HCT116 (cell line): ENCODE measurements at regions not wholly inside any gene's neighbourhood (a gene's known extent, or its start where the extent isn't known, plus 50 kb on each side); places are given as distances from the start of the nearest gene placed in this dataset.
A peak's percentile ranks its signal among the peaks of the same experiment; 100 is the strongest.

Experiments
- ATAC-seq: fragments of 200-7000 bp; cut with Tn5 transposase; 2 replicates; pipeline ENCODE4 v1.9.1; 2020; ENCODE audit warnings: mild to moderate bottlenecking, moderate library complexity
- BruUV-seq: library from RNA; stranded (reverse); fragments of 400-500 nt; replicated peaks from 2 replicates; lab custom pipeline; 2021; lab: Mats Ljungman, UMichigan
- CTCF ChIA-PET: fragments of 300-600 bp; sonication (Branson Sonifier 250); formaldehyde crosslinking; loops from one replicate; lab custom pipeline; 2021; ENCODE audit warnings: antibody characterized with exemption; lab: Charles Lee
- POLR2A ChIA-PET: fragments of 300-600, 350-600 bp; sonication (Branson Sonifier 250); formaldehyde crosslinking; loops from one replicate; lab custom pipeline; 2021; ENCODE audit warnings: antibody characterized with exemption; lab: Charles Lee
- RAD21 ChIA-PET, 2 experiments: fragments of 300-600 bp; sonication (Branson Sonifier 250); formaldehyde crosslinking; loops; one replicate each; lab custom pipeline; 2023; ENCODE audit warnings: low total read pairs in 2 of 2; ENCODE audit not compliant: uncharacterized antibody in 2 of 2, unreplicated experiment in 2 of 2, low non-redundant PET in 1 of 2; lab: Charles Lee
- DNase-seq: peaks from one replicate; pipeline ENCODE4 v3.0.0-alpha.2; 2010; ENCODE audit warnings: low read depth, low spot score
- H2AFZ ChIP-seq: fragments of 200-600 bp; shearing (Covaris generic), sonication (generic); 2 replicates; pipeline ENCODE4 v1.6.1; 2017; ENCODE audit warnings: low read depth, mixed run types, mixed read lengths, antibody characterized with exemption, low read length; ENCODE audit not compliant: poor library complexity, severe bottlenecking
- H3K27ac ChIP-seq: 2 replicates; pipeline ENCODE4 v1.5.1; 2012; ENCODE audit warnings: low read depth, low read length
- H3K27me3 ChIP-seq: fragments of 200-600 bp; sonication (generic); 2 replicates; pipeline ENCODE4 v1.6.1; 2016; ENCODE audit warnings: mixed run types, low read length, mixed read lengths; ENCODE audit not compliant: insufficient read depth
- H3K36me3 ChIP-seq, 2 experiments: fragments of 200-500 bp in 1 of 2; fragments of 200-600 bp in 1 of 2; sonication (Bioruptor generic) in 1 of 2; sonication (generic) in 1 of 2; 2 replicates each; pipeline versions ENCODE4 v1.5.1 to v1.6.1; 2014 to 2016; ENCODE audit warnings: low read length in 2 of 2, inconsistent platforms in 1 of 2, mixed read lengths in 1 of 2, mixed run types in 1 of 2; ENCODE audit not compliant: insufficient read depth in 2 of 2, control insufficient read depth in 1 of 2
- H3K4me1 ChIP-seq, 2 experiments: fragments of 200-600 bp in 1 of 2; sonication (generic) in 1 of 2; 2 replicates each; pipeline versions ENCODE4 v1.5.1 to v1.6.1; 2012 to 2017; ENCODE audit warnings: low read length in 2 of 2, inconsistent platforms in 1 of 2, mild to moderate bottlenecking in 1 of 2, mixed read lengths in 1 of 2, mixed run types in 1 of 2, moderate library complexity in 1 of 2; ENCODE audit not compliant: insufficient read depth in 2 of 2, control insufficient read depth in 1 of 2
- H3K4me2 ChIP-seq: fragments of 200-600 bp; sonication (generic); 2 replicates; pipeline ENCODE4 v1.6.1; 2017; ENCODE audit warnings: mixed run types, low read length, mixed read lengths
- H3K4me3 ChIP-seq, 2 experiments: fragments of 200-600 bp in 1 of 2; sonication (generic) in 1 of 2; replicated peaks in 1 of 2; 2 replicates each; pipeline ENCODE4 v1.5.1; 2011 to 2016; ENCODE audit warnings: low read length in 2 of 2, control low read depth in 1 of 2, low read depth in 1 of 2, mild to moderate bottlenecking in 1 of 2, mixed read lengths in 1 of 2, mixed run types in 1 of 2
- H3K79me2 ChIP-seq: fragments of 200-600 bp; sonication (generic); 2 replicates; pipeline ENCODE4 v1.6.1; 2017; ENCODE audit warnings: mild to moderate bottlenecking, mixed run types, low read length, moderate library complexity, mixed read lengths; ENCODE audit not compliant: insufficient read depth
- H3K9ac ChIP-seq: fragments of 200-600 bp; sonication (generic); 2 replicates; pipeline ENCODE4 v1.6.1; 2016; ENCODE audit warnings: low read length, mixed read lengths
- H3K9me2 ChIP-seq: fragments of 200-600 bp; sonication (generic), shearing (Covaris generic); 2 replicates; pipeline ENCODE4 v1.6.1; 2017; ENCODE audit warnings: mixed run types, mild to moderate bottlenecking, moderate library complexity; ENCODE audit not compliant: insufficient read depth
- H3K9me3 ChIP-seq, 2 experiments: fragments of 200-500 bp in 1 of 2; fragments of 200-600 bp in 1 of 2; sonication (Bioruptor generic) in 1 of 2; sonication (generic) in 1 of 2; 2 replicates each; pipeline ENCODE4 v1.6.1; 2014 to 2017; ENCODE audit warnings: low read length in 2 of 2, mixed read lengths in 2 of 2, inconsistent platforms in 1 of 2, low read depth in 1 of 2, mild to moderate bottlenecking in 1 of 2, mixed run types in 1 of 2, moderate library complexity in 1 of 2; ENCODE audit not compliant: control insufficient read depth in 1 of 2, insufficient read depth in 1 of 2
- H4K20me1 ChIP-seq: fragments of 200-600 bp; sonication (generic), shearing (Covaris generic); 2 replicates; pipeline ENCODE4 v1.6.1; 2017; ENCODE audit warnings: mixed run types, mild to moderate bottlenecking, moderate library complexity; ENCODE audit not compliant: insufficient read depth
- CEBPB ChIP-seq: IDR thresholded peaks from 2 replicates; pipeline ENCODE4 v1.6.1; 2012; ENCODE audit warnings: low read depth
- EGR1 ChIP-seq: IDR thresholded peaks from 2 replicates; pipeline ENCODE4 v1.6.1; 2012; ENCODE audit warnings: low read depth
- EZH2 ChIP-seq: fragments of 200-600 bp; sonication (generic); IDR thresholded peaks from 2 replicates; pipeline ENCODE4 v1.6.1; 2017; ENCODE audit warnings: antibody characterized with exemption, mixed run types
- JUND ChIP-seq: IDR thresholded peaks from 2 replicates; pipeline ENCODE4 v1.6.1; 2012
- MAX ChIP-seq: IDR thresholded peaks from 2 replicates; pipeline ENCODE4 v1.6.1; 2012
- intact Hi-C: fragments of 100-400 bp; cut with micrococcal nuclease; formaldehyde crosslinking; loops from 2 replicates; pipeline ENCODE4 v1.10.0; 2022

GRCh38 chr14:98728024-98728423 is 544.0 kb downstream of the BCL11B start:
- no TSS peak for BruUV-seq
- intact Hi-C loops: no loop called here
- RAD21 ChIA-PET: no interaction called here
- Histone ChIP-seq H3K9me2 (no peaks in the 10 kb centered on the region), H3K79me2 (no peaks in the 10 kb centered on the region), H3K27ac (no peak overlapping the region), H3K4me1 (no peaks in the 10 kb centered on the region), H3K4me2 (no peak overlapping the region), H3K9me3 (no peaks in the 10 kb centered on the region), H3K9ac (no peak overlapping the region), H2AFZ (no peak overlapping the region), H3K36me3 (no peaks in the 10 kb centered on the region), H3K4me3 (no peak overlapping the region), H4K20me1 (no peaks in the 10 kb centered on the region), H3K27me3 (peaks cover 4% of the 10 kb centered on the region)
- DNase-seq: no peak
- no peak for ATAC-seq
- POLR2A ChIA-PET: no interaction called here
- CTCF ChIA-PET: no interaction called here
- TF ChIP-seq JUND (no peak), EZH2 (peak; percentile 92)

- Histone ChIP-seq H3K4me2 (no peak overlapping the region), H3K79me2 (no peaks in the 10 kb centered on the region), H4K20me1 (no peaks in the 10 kb centered on the region), H2AFZ (no peak overlapping the region), H3K4me3 (no peak overlapping the region), H3K9me3 (no peaks in the 10 kb centered on the region), H3K36me3 (no peaks in the 10 kb centered on the region), H3K9me2 (no peaks in the 10 kb centered on the region), H3K9ac (no peak overlapping the region), H3K4me1 (no peaks in the 10 kb centered on the region), H3K27me3 (peaks cover 4% of the 10 kb centered on the region), H3K27ac (no peak overlapping the region)
- ATAC-seq (no peak), DNase-seq (no peak)
- BruUV-seq: no TSS peak
- ChIA-PET CTCF (no interaction called here), RAD21 (no interaction called here), POLR2A (no interaction called here)
- intact Hi-C loops: no loop called here
- TF ChIP-seq EGR1: no peak
- TF ChIP-seq CEBPB: no peak
- no peak for TF ChIP-seq MAX
- TF ChIP-seq JUND: no peak
- no peak for TF ChIP-seq EZH2
Observed at GRCh38 chr14:98728836-98729235, 543.2 kb downstream of the BCL11B start.
